Liver (tissue), 8 donors: ENCODE measurements at regions not wholly inside any gene's neighbourhood (a gene's known extent, or its start where the extent isn't known, plus 50 kb on each side); places are given as distances from the start of the nearest gene placed in this dataset.

Experiments used
- DNase-seq: peaks from one replicate; pipeline ENCODE4 v3.0.0-alpha.2; 2017; ENCODE audit warnings: low spot score
- H3K27ac ChIP-seq, 2 donors: one replicate each; pipeline ENCODE4 v1.7.0; 2013; ENCODE audit warnings: inconsistent platforms in 2 of 2, low read length in 2 of 2, control low read depth in 1 of 2, low read depth in 1 of 2, mild to moderate bottlenecking in 1 of 2
- H3K27me3 ChIP-seq, 4 donors: one replicate each; pipeline versions ENCODE4 v1.6.1 to v1.7.0; 2013; ENCODE audit warnings: low read length in 3 of 4, inconsistent platforms in 1 of 4, mild to moderate bottlenecking in 1 of 4, moderate library complexity in 1 of 4; ENCODE audit not compliant: control insufficient read depth in 4 of 4, insufficient read depth in 4 of 4
- H3K36me3 ChIP-seq, 4 donors: one replicate each; pipeline versions ENCODE4 v1.6.1 to v1.7.0; 2013; ENCODE audit warnings: low read length in 3 of 4, mild to moderate bottlenecking in 3 of 4, low read depth in 1 of 4, moderate library complexity in 1 of 4; ENCODE audit not compliant: control insufficient read depth in 4 of 4, insufficient read depth in 3 of 4
- H3K4me1 ChIP-seq, 4 donors: one replicate each; pipeline versions ENCODE4 v1.6.1 to v1.7.0; 2013; ENCODE audit warnings: low read length in 3 of 4, mild to moderate bottlenecking in 3 of 4, moderate library complexity in 1 of 4; ENCODE audit not compliant: control insufficient read depth in 4 of 4, insufficient read depth in 4 of 4
- H3K4me3 ChIP-seq, 3 donors: one replicate each; pipeline versions ENCODE4 v1.6.1 to v1.7.0; 2013; ENCODE audit warnings: low read length in 3 of 3, control low read depth in 1 of 3, low read depth in 1 of 3, mild to moderate bottlenecking in 1 of 3
- H3K9ac ChIP-seq, 2 donors: one replicate each; pipeline ENCODE4 v1.7.0; 2013; ENCODE audit warnings: low read length in 2 of 2, mild to moderate bottlenecking in 2 of 2, moderate library complexity in 2 of 2, control low read depth in 1 of 2, low read depth in 1 of 2
- H3K9me3 ChIP-seq, 4 donors: one replicate each; pipeline versions ENCODE4 v1.6.1 to v1.7.0; 2013; ENCODE audit warnings: low read length in 3 of 4; ENCODE audit not compliant: control insufficient read depth in 4 of 4
- ATF3 ChIP-seq: IDR thresholded peaks from 2 replicates; pipeline ENCODE4 v1.6.1; 2016; ENCODE audit warnings: antibody characterized with exemption
- CTCF ChIP-seq: fragments of 150-350 bp; IDR thresholded peaks from 2 replicates; pipeline ENCODE4 v1.5.1; 2017; ENCODE audit warnings: improper control_type of control experiment, low read depth, low read length; ENCODE audit not compliant: missing input control
- EGR1 ChIP-seq, 2 donors: IDR thresholded peaks; 2 replicates each; pipeline ENCODE4 v1.6.1; 2016 to 2018; ENCODE audit warnings: antibody characterized with exemption in 2 of 2, low read depth in 2 of 2
- FOXA1 ChIP-seq: IDR thresholded peaks from 2 replicates; pipeline ENCODE4 v1.6.1; 2016; ENCODE audit warnings: antibody characterized with exemption
- FOXA2 ChIP-seq: IDR thresholded peaks from 2 replicates; pipeline ENCODE4 v1.6.1; 2016; ENCODE audit warnings: antibody characterized with exemption
- GABPA ChIP-seq, 2 donors: IDR thresholded peaks in 1 of 2; conservative IDR thresholded peaks in 1 of 2; 2 replicates each; pipeline ENCODE4 v1.6.1; 2016; ENCODE audit warnings: antibody characterized with exemption in 2 of 2, mild to moderate bottlenecking in 1 of 2, moderate library complexity in 1 of 2
- HNF4A ChIP-seq, 2 donors: conservative IDR thresholded peaks; 2 replicates each; pipeline ENCODE4 v1.6.1; 2016; ENCODE audit warnings: antibody characterized with exemption in 2 of 2, mild to moderate bottlenecking in 2 of 2
- HNF4G ChIP-seq: IDR thresholded peaks from 2 replicates; pipeline ENCODE4 v1.6.1; 2016; ENCODE audit warnings: antibody characterized with exemption
- JUND ChIP-seq, 2 donors: IDR thresholded peaks; 2 replicates each; pipeline ENCODE4 v1.6.1; 2016; ENCODE audit warnings: antibody characterized with exemption in 2 of 2
- MAX ChIP-seq: IDR thresholded peaks from 2 replicates; pipeline ENCODE4 v1.6.1; 2016; ENCODE audit warnings: antibody characterized with exemption
- NR2F2 ChIP-seq: IDR thresholded peaks from 2 replicates; pipeline ENCODE4 v1.6.1; 2016; ENCODE audit warnings: antibody characterized with exemption
- RAD21 ChIP-seq, 2 donors: IDR thresholded peaks; 2 replicates each; pipeline ENCODE4 v1.6.1; 2016; ENCODE audit warnings: antibody characterized with exemption in 2 of 2, mild to moderate bottlenecking in 2 of 2
- REST ChIP-seq: IDR thresholded peaks from 2 replicates; pipeline ENCODE4 v1.6.1; 2016; ENCODE audit warnings: antibody characterized with exemption, mild to moderate bottlenecking
- RXRA ChIP-seq, 2 donors: IDR thresholded peaks; 2 replicates each; pipeline ENCODE4 v1.6.1; 2017 to 2018; ENCODE audit warnings: antibody characterized with exemption in 2 of 2, mild to moderate bottlenecking in 1 of 2
- SP1 ChIP-seq: IDR thresholded peaks from 2 replicates; pipeline ENCODE4 v1.6.1; 2018; ENCODE audit warnings: antibody characterized with exemption, mild to moderate bottlenecking
- TAF1 ChIP-seq: conservative IDR thresholded peaks from 2 replicates; pipeline ENCODE4 v1.6.1; 2016; ENCODE audit warnings: antibody characterized with exemption, mild to moderate bottlenecking
- YY1 ChIP-seq: IDR thresholded peaks from 2 replicates; pipeline ENCODE4 v1.6.1; 2016; ENCODE audit warnings: antibody characterized with exemption, mild to moderate bottlenecking
- ZBTB33 ChIP-seq: IDR thresholded peaks from 2 replicates; pipeline ENCODE4 v1.6.1; 2016; ENCODE audit warnings: antibody characterized with exemption
- WGBS: extraction: QIAGEN DNeasy Blood & Tissue Kit; methylation state at CpG from one replicate; pipeline ENCODE4 v1.1.7; 2013; 5-methylcytosine and 5-hydroxymethylcytosine counted together
- donor health status: healthy.
- donor health status: healthy.
- donor health status: healthy.
- donor health status: healthy.
- donor health status: healthy.

- H3K27ac ChIP-seq: no peak overlapping the region
- no peaks in the 10 kb centered on the region for H3K4me1 ChIP-seq
- no peak overlapping the region for H3K4me3 ChIP-seq
- no peak for TF ChIP-seq RXRA (IDR thresholded peaks at IDR 0.05)
- TF ChIP-seq REST: no peak
- no peak for TF ChIP-seq FOXA1
- TF ChIP-seq FOXA2: no peak
- TF ChIP-seq SP1: no peak
- no peak for TF ChIP-seq CTCF
- no peak for TF ChIP-seq RAD21 (IDR thresholded peaks at IDR 0.05)
- no peak for TF ChIP-seq HNF4A (conservative IDR thresholded peaks at IDR 0.05)
- TF ChIP-seq GABPA (IDR thresholded peaks at IDR 0.05 in 1 of 2, conservative IDR thresholded peaks at IDR 0.05 in 1 of 2): no peak
- no peak for TF ChIP-seq MAX
- no peak for TF ChIP-seq HNF4G
- TF ChIP-seq NR2F2: no peak
- no peak for TF ChIP-seq ATF3
- TF ChIP-seq JUND (IDR thresholded peaks at IDR 0.05): no peak
- no peak for TF ChIP-seq EGR1 (IDR thresholded peaks at IDR 0.05; ENCODE audit: low read depth in 2 of 2)
- no peak for TF ChIP-seq TAF1
- no peak for TF ChIP-seq YY1
- TF ChIP-seq ZBTB33: no peak
- H3K9me3 ChIP-seq: no peaks in the 10 kb centered on the region
- no peaks in the 10 kb centered on the region for H3K36me3 ChIP-seq
- no peak for DNase-seq
- H3K27me3 ChIP-seq: no peaks in the 10 kb centered on the region
- 27% methylated on average over 1 of the region's 1 CpG for WGBS
- H3K9ac ChIP-seq: no peak overlapping the region
These were observed 915.3 kb downstream of the DNAH5 start for GRCh38 chr5:13029211-13029610.

- no peaks in the 10 kb centered on the region for H3K27me3 ChIP-seq
- H3K9me3 ChIP-seq: no peaks in the 10 kb centered on the region
- H3K36me3 ChIP-seq: no peaks in the 10 kb centered on the region
- H3K4me1 ChIP-seq: no peaks in the 10 kb centered on the region
- no peak overlapping the region for H3K27ac ChIP-seq
- 63% methylated on average over 4 of the region's 4 CpGs for WGBS
- DNase-seq: no peak
- H3K9ac ChIP-seq: no peak overlapping the region
- H3K4me3 ChIP-seq: no peak overlapping the region
- TF ChIP-seq FOXA2 (no peak), YY1 (no peak), RXRA (IDR thresholded peaks at IDR 0.05) (no peak), JUND (IDR thresholded peaks at IDR 0.05) (no peak), MAX (no peak), FOXA1 (no peak), EGR1 (IDR thresholded peaks at IDR 0.05; ENCODE audit: low read depth in 2 of 2) (no peak), CTCF (no peak), TAF1 (no peak), HNF4A (conservative IDR thresholded peaks at IDR 0.05) (no peak), REST (no peak), HNF4G (no peak), NR2F2 (no peak), GABPA (IDR thresholded peaks at IDR 0.05 in 1 of 2, conservative IDR thresholded peaks at IDR 0.05 in 1 of 2) (no peak)
These were observed 916.6 kb downstream of the DNAH5 start for GRCh38 chr5:13027874-13028273.
